HL-60 (cell line): ENCODE measurements at regions not wholly inside any gene's neighbourhood (a gene's known extent, or its start where the extent isn't known, plus 50 kb on each side); places are given as distances from the start of the nearest gene placed in this dataset.

Experiments
- DNase-seq, 2 experiments: peaks; one replicate each; pipeline ENCODE4 v3.0.0-alpha.2; 2010 to 2020; ENCODE audit warnings: low read depth in 1 of 2, low spot score in 1 of 2
- H3K27ac ChIP-seq: fragments of 250-450 bp; sonication (Bioruptor Pico); replicated peaks from 2 replicates; pipeline ENCODE4 v1.5.1; 2020; ENCODE audit warnings: mild to moderate bottlenecking, moderate library complexity
- H3K27me3 ChIP-seq: fragments of 250-450 bp; sonication (Bioruptor Pico); 2 replicates; pipeline ENCODE4 v1.5.1; 2021; ENCODE audit warnings: mild to moderate bottlenecking, moderate library complexity; ENCODE audit not compliant: insufficient read depth, poor library complexity, severe bottlenecking
- H3K4me3 ChIP-seq: replicated peaks from 2 replicates; pipeline ENCODE4 v1.5.1; 2011; ENCODE audit warnings: mild to moderate bottlenecking, control low read depth, low read length; ENCODE audit not compliant: insufficient read depth
- GABPA ChIP-seq: IDR thresholded peaks from 2 replicates; pipeline ENCODE4 v1.6.1; 2012; ENCODE audit warnings: low read depth
- POLR2AphosphoS5 ChIP-seq: IDR thresholded peaks from 2 replicates; pipeline ENCODE4 v1.6.1; 2012; ENCODE audit warnings: low read depth
- REST ChIP-seq: IDR thresholded peaks from 2 replicates; pipeline ENCODE4 v1.6.1; 2012; ENCODE audit warnings: low read depth; ENCODE audit not compliant: insufficient replicate concordance
- SPI1 ChIP-seq: IDR thresholded peaks from 2 replicates; pipeline ENCODE4 v1.6.1; 2012; ENCODE audit warnings: low read depth, mild to moderate bottlenecking, borderline replicate concordance
- TF ChIP-seq, protein P1 (sequence below): IDR thresholded peaks from one replicate; pipeline ENCODE4 v1.5.1; 2011; ENCODE audit warnings: low read length, control low read depth, inconsistent platforms; ENCODE audit not compliant: insufficient read depth

DNA sequence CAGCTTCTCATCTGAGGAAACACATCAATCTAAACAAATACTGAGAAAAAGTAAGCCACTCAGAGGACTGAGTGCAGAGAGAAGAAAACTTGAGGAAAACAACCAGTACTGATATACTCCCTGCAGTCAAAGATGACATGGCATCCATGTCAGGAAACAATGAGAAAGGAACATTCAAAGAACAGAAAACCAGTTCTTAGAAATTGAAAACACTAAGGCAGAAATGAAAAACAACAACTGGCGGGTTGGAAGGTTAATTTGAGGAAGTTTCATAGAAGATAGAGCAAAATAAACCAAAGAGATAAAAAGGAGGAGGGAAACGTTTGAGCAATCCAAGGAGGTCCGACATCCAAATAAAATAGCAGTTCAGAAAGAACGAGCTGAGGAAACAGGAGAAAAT is 475.2 kb downstream of the HINT1 start:
- TF ChIP-seq REST = no peak
- TF ChIP-seq SPI1 = no peak
- no peak for TF ChIP-seq POLR2AphosphoS5
- TF ChIP-seq GABPA = no peak
- TF ChIP-seq, protein P1, sequence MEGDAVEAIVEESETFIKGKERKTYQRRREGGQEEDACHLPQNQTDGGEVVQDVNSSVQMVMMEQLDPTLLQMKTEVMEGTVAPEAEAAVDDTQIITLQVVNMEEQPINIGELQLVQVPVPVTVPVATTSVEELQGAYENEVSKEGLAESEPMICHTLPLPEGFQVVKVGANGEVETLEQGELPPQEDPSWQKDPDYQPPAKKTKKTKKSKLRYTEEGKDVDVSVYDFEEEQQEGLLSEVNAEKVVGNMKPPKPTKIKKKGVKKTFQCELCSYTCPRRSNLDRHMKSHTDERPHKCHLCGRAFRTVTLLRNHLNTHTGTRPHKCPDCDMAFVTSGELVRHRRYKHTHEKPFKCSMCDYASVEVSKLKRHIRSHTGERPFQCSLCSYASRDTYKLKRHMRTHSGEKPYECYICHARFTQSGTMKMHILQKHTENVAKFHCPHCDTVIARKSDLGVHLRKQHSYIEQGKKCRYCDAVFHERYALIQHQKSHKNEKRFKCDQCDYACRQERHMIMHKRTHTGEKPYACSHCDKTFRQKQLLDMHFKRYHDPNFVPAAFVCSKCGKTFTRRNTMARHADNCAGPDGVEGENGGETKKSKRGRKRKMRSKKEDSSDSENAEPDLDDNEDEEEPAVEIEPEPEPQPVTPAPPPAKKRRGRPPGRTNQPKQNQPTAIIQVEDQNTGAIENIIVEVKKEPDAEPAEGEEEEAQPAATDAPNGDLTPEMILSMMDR = no peak
- no peak for DNase-seq
- no peaks in the 10 kb centered on the region for H3K27me3 ChIP-seq
- no peak overlapping the region for H3K4me3 ChIP-seq
- H3K27ac ChIP-seq = no peak overlapping the region

DNA sequence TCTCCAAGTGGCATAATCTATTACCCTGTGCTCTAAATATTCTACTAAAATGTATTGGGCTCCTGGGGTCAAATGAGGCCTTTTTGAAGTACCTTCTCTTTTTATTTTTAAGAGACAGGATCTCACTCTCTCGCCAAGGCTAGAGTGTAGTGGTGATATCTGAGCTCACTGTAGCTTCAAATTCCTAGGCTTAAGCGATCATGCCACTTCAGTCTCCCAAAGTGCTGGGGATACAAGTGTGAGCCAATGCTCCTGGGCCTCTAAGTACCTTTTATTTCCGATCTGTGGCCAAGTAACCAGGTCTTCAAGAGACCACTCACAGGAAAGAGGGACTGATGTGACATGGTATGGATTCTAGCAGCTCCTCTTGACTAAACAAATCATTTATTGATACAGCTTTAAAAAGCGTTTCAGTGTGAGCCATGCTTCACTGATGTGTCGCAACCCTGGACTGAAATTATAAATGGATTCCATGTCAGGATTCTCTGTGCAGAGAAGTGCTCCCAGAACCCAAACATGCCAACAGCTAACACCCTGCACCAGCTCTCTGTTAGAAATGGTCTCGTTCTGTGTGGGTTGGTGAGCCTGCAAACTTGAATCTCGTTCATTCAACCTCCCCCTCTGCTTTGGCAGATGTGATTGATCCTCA is 477.8 kb downstream of the HINT1 start:
- no peaks in the 10 kb centered on the region for H3K27me3 ChIP-seq
- no peak for TF ChIP-seq SPI1
- no peak for TF ChIP-seq GABPA
- TF ChIP-seq REST = no peak
- TF ChIP-seq, protein P1 = no peak
- no peak for TF ChIP-seq POLR2AphosphoS5
- no peak overlapping the region for H3K4me3 ChIP-seq
- DNase-seq = no peak
- no peak overlapping the region for H3K27ac ChIP-seq

DNA sequence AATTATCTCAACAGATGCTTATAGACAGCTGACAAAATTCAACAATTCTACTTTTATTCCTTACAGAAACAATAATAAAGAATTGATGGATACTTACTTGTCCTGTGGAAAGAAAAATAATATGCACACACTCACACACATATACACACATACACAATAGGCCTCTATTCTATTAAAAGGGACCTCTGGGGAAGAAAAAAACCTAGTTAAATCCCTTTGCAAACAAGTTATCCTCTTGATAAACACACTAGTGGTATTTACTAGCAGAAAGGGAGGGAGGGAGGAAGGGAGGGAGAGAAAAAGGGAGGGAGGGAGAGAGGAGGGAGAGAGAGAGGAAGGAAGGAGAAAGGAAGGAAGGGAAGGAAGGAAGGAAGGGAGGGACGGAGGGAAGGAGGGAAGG is 486.4 kb downstream of the HINT1 start:
- no peak for TF ChIP-seq REST
- TF ChIP-seq, protein P1 = no peak
- DNase-seq = no peak
- no peaks in the 10 kb centered on the region for H3K27me3 ChIP-seq
- no peak overlapping the region for H3K4me3 ChIP-seq
- H3K27ac ChIP-seq = no peak overlapping the region
